SK-N-SH treated with all-trans-retinoic acid at 6 μM for 48 hours (cell line): ENCODE measurements at regions not wholly inside any gene's neighbourhood (a gene's known extent, or its start where the extent isn't known, plus 50 kb on each side); places are given as distances from the start of the nearest gene placed in this dataset.

Source experiments
- ATAC-seq: fragments of 200-7000 bp; cut with Tn5 transposase; 3 replicates; pipeline ENCODE4 v1.9.1; 2020; ENCODE audit warnings: mild to moderate bottlenecking, moderate library complexity
- ARNTL ChIP-seq: fragments of 450-650 bp; formaldehyde crosslinking; IDR thresholded peaks from 2 replicates; pipeline ENCODE4 v1.5.0; 2020; ENCODE audit warnings: low read depth, mild to moderate bottlenecking, moderate library complexity, borderline replicate concordance
- BACH2 ChIP-seq: fragments of 250-450 bp; sonication (Bioruptor Pico); IDR thresholded peaks from 2 replicates; pipeline ENCODE4 v1.9.0; 2021; ENCODE audit warnings: mild to moderate bottlenecking, borderline replicate concordance
- CSDC2 ChIP-seq: fragments of 250-450 bp; sonication (Bioruptor Pico); IDR thresholded peaks from 2 replicates; pipeline ENCODE4 v1.5.0; 2020; ENCODE audit warnings: mild to moderate bottlenecking, moderate library complexity
- GLIS3 ChIP-seq: fragments of 250-450 bp; sonication (Bioruptor Pico); IDR thresholded peaks from 2 replicates; pipeline ENCODE4 v1.5.0; 2020; ENCODE audit warnings: mild to moderate bottlenecking, moderate library complexity
- OSR1 ChIP-seq: fragments of 250-450 bp; sonication (Bioruptor Pico); IDR thresholded peaks from 2 replicates; pipeline ENCODE4 v1.8.0; 2022; ENCODE audit warnings: moderate library complexity, mild to moderate bottlenecking, inconsistent platforms
- PPARA ChIP-seq: fragments of 250-450 bp; sonication (Bioruptor Pico); IDR thresholded peaks from 2 replicates; pipeline ENCODE4 v1.5.0; 2020; ENCODE audit warnings: mild to moderate bottlenecking, borderline replicate concordance
- RARB ChIP-seq: fragments of 250-450 bp; sonication (Bioruptor Pico); IDR thresholded peaks from 2 replicates; pipeline ENCODE4 v1.8.0; 2021; ENCODE audit warnings: mild to moderate bottlenecking, moderate library complexity
- TCF4 ChIP-seq: fragments of 250-450 bp; sonication (Bioruptor Pico); IDR thresholded peaks from 2 replicates; pipeline ENCODE4 v1.8.0; 2021; ENCODE audit warnings: mild to moderate bottlenecking, moderate library complexity, borderline replicate concordance
- TOX ChIP-seq: fragments of 250-450 bp; sonication (Bioruptor Pico); IDR thresholded peaks from 2 replicates; pipeline ENCODE4 v1.8.0; 2021; ENCODE audit warnings: mild to moderate bottlenecking, moderate library complexity, borderline replicate concordance
- ZC3H10 ChIP-seq: fragments of 250-450 bp; sonication (Bioruptor Pico); IDR thresholded peaks from 2 replicates; pipeline ENCODE4 v1.5.1; 2021; ENCODE audit warnings: mild to moderate bottlenecking, moderate library complexity
- ZFP3 ChIP-seq: fragments of 250-450 bp; sonication (Bioruptor Pico); IDR thresholded peaks from 2 replicates; pipeline ENCODE4 v1.5.0; 2020; ENCODE audit warnings: mild to moderate bottlenecking, moderate library complexity
- ZFP30 ChIP-seq: fragments of 450-650 bp; formaldehyde crosslinking; IDR thresholded peaks from 2 replicates; pipeline ENCODE4 v1.5.0; 2022; ENCODE audit warnings: mild to moderate bottlenecking, moderate library complexity
- ZNF565 ChIP-seq: fragments of 450-650 bp; formaldehyde crosslinking; conservative IDR thresholded peaks from 2 replicates; pipeline ENCODE4 v1.5.0; 2020; ENCODE audit warnings: low read depth, mild to moderate bottlenecking, moderate library complexity
- ZNF70 ChIP-seq: fragments of 450-650 bp; formaldehyde crosslinking; IDR thresholded peaks from 2 replicates; pipeline ENCODE4 v1.5.0; 2020; ENCODE audit warnings: mild to moderate bottlenecking, moderate library complexity
- TF ChIP-seq, protein P1 (sequence below): fragments of 250-450 bp; sonication (Bioruptor Pico); IDR thresholded peaks from 2 replicates; pipeline ENCODE4 v1.5.1; 2020; ENCODE audit warnings: low read depth, mild to moderate bottlenecking, moderate library complexity
- TF ChIP-seq, protein P2 (sequence below): fragments of 250-450 bp; sonication (Bioruptor Pico); IDR thresholded peaks from 2 replicates; pipeline ENCODE4 v1.5.1; 2021; ENCODE audit warnings: mild to moderate bottlenecking, moderate library complexity
- TF ChIP-seq, protein P3 (sequence below): fragments of 250-450 bp; sonication (Bioruptor Pico); IDR thresholded peaks from 2 replicates; pipeline ENCODE4 v1.8.0; 2021; ENCODE audit warnings: low read depth, mild to moderate bottlenecking, moderate library complexity, borderline replicate concordance
- TF ChIP-seq, protein P4 (sequence below): fragments of 250-450 bp; sonication (Bioruptor Pico); IDR thresholded peaks from 2 replicates; pipeline ENCODE4 v1.8.0; 2020; ENCODE audit warnings: mild to moderate bottlenecking, moderate library complexity, borderline replicate concordance

DNA sequence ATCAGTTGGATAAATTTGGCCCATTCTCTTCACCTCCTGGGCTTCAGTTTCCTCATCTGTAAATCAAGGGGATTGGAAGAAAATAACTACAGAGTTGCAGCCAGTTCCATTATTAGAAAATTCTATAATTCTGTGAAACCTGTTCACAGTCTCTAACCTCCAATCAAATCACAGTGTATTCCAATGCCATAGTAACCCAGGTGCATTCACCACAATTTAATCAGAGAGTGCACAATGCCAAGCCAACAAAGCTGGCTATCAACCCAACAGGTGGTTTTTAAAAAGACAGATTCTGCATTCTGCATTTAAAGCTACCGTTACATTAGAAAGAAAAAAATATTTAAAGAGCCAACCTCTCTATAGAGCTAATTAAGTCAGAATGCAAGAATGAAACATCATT is 308.6 kb downstream of the RNF144A start:
- TF ChIP-seq, protein P1, sequence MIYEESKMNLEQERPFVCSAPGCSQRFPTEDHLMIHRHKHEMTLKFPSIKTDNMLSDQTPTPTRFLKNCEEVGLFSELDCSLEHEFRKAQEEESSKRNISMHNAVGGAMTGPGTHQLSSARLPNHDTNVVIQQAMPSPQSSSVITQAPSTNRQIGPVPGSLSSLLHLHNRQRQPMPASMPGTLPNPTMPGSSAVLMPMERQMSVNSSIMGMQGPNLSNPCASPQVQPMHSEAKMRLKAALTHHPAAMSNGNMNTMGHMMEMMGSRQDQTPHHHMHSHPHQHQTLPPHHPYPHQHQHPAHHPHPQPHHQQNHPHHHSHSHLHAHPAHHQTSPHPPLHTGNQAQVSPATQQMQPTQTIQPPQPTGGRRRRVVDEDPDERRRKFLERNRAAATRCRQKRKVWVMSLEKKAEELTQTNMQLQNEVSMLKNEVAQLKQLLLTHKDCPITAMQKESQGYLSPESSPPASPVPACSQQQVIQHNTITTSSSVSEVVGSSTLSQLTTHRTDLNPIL (CRISPR knock-in tag): no peak
- TF ChIP-seq TOX: no peak
- TF ChIP-seq, all 23 proteins: peak for 0
- ATAC-seq: no peak

GRCh38 chr2:7226501-7226900 is 309.3 kb downstream of the RNF144A start:
- TF ChIP-seq, protein P2, sequence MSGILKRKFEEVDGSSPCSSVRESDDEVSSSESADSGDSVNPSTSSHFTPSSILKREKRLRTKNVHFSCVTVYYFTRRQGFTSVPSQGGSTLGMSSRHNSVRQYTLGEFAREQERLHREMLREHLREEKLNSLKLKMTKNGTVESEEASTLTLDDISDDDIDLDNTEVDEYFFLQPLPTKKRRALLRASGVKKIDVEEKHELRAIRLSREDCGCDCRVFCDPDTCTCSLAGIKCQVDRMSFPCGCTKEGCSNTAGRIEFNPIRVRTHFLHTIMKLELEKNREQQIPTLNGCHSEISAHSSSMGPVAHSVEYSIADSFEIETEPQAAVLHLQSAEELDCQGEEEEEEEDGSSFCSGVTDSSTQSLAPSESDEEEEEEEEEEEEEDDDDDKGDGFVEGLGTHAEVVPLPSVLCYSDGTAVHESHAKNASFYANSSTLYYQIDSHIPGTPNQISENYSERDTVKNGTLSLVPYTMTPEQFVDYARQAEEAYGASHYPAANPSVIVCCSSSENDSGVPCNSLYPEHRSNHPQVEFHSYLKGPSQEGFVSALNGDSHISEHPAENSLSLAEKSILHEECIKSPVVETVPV: no peak
- TF ChIP-seq, protein P3, sequence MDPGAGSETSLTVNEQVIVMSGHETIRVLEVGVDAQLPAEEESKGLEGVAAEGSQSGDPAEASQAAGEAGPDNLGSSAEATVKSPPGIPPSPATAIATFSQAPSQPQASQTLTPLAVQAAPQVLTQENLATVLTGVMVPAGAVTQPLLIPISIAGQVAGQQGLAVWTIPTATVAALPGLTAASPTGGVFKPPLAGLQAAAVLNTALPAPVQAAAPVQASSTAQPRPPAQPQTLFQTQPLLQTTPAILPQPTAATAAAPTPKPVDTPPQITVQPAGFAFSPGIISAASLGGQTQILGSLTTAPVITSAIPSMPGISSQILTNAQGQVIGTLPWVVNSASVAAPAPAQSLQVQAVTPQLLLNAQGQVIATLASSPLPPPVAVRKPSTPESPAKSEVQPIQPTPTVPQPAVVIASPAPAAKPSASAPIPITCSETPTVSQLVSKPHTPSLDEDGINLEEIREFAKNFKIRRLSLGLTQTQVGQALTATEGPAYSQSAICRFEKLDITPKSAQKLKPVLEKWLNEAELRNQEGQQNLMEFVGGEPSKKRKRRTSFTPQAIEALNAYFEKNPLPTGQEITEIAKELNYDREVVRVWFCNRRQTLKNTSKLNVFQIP (CRISPR knock-in tag): no peak
- TF ChIP-seq ARNTL (CRISPR knock-in tag): no peak
- TF ChIP-seq TCF4 (CRISPR knock-in tag): no peak
- TF ChIP-seq, protein P1 (CRISPR knock-in tag): no peak
- no peak for TF ChIP-seq ZNF70 (CRISPR knock-in tag)
- no peak for TF ChIP-seq PPARA (CRISPR knock-in tag)
- TF ChIP-seq, protein P4, sequence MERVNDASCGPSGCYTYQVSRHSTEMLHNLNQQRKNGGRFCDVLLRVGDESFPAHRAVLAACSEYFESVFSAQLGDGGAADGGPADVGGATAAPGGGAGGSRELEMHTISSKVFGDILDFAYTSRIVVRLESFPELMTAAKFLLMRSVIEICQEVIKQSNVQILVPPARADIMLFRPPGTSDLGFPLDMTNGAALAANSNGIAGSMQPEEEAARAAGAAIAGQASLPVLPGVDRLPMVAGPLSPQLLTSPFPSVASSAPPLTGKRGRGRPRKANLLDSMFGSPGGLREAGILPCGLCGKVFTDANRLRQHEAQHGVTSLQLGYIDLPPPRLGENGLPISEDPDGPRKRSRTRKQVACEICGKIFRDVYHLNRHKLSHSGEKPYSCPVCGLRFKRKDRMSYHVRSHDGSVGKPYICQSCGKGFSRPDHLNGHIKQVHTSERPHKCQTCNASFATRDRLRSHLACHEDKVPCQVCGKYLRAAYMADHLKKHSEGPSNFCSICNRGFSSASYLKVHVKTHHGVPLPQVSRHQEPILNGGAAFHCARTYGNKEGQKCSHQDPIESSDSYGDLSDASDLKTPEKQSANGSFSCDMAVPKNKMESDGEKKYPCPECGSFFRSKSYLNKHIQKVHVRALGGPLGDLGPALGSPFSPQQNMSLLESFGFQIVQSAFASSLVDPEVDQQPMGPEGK (CRISPR knock-in tag): no peak
- no peak for ATAC-seq

- TF ChIP-seq TOX (no peak), ZFP30 (CRISPR knock-in tag) (no peak), ZC3H10 (no peak), TCF4 (CRISPR knock-in tag) (no peak), RARB (CRISPR knock-in tag) (no peak), GLIS3 (no peak), ZFP3 (CRISPR knock-in tag) (no peak), CSDC2 (CRISPR knock-in tag) (no peak), ZNF70 (CRISPR knock-in tag) (no peak), ARNTL (CRISPR knock-in tag) (no peak), ZNF565 (CRISPR knock-in tag) (no peak), BACH2 (CRISPR knock-in tag) (no peak), PPARA (CRISPR knock-in tag) (no peak), OSR1 (CRISPR knock-in tag) (no peak)
- TF ChIP-seq, protein P2: no peak
- TF ChIP-seq, protein P4 (CRISPR knock-in tag): no peak
- TF ChIP-seq, protein P3 (CRISPR knock-in tag): no peak
- TF ChIP-seq, protein P1 (CRISPR knock-in tag): no peak
- TF ChIP-seq, all 23 proteins: peak for 0
- ATAC-seq: no peak
Observed at GRCh38 chr2:7233126-7233525, 315.9 kb downstream of the RNF144A start.
